Activated naive CD4-positive, alpha-beta T cell treated with anti-CD3 and anti-CD28 coated beads, Interleukin-2, amount 50 U/mL, for 72 hours (primary cell): ENCODE measurements at regions not wholly inside any gene's neighbourhood (a gene's known extent, or its start where the extent isn't known, plus 50 kb on each side); places are given as distances from the start of the nearest gene placed in this dataset.

Experiments
- ATAC-seq, 2 donors: fragments of 150-1000 bp; cut with Tn5 transposase; 2 replicates each; pipeline ENCODE4 v1.10.0; 2021; ENCODE audit warnings: mild to moderate bottlenecking in 2 of 2, moderate library complexity in 2 of 2
- DNase-seq, 2 donors: peaks; one replicate each; pipeline ENCODE4 v3.0.0; 2021 to 2022; ENCODE audit warnings: low spot score in 2 of 2
- H3K27ac Mint-ChIP-seq, 2 donors: one replicate each; pipeline ENCODE4 v1.8.0; 2022; ENCODE audit warnings: mild to moderate bottlenecking in 2 of 2, mixed read lengths in 2 of 2
- H3K36me3 Mint-ChIP-seq, 2 donors: one replicate each; pipeline ENCODE4 v1.8.0; 2022; ENCODE audit warnings: mixed read lengths in 2 of 2
- H3K9me3 Mint-ChIP-seq, 2 donors: one replicate each; pipeline ENCODE4 v1.8.0; 2022; ENCODE audit warnings: mixed read lengths in 2 of 2

- Mint-ChIP-seq H3K36me3 (peaks cover 34 to 46% of the 10 kb centered on the region in 2 donors), H3K9me3 (peaks cover 21 to 30% of the 10 kb centered on the region in 2 donors)
- ATAC-seq: no peak
Measured at GRCh38 chr9:61673247-61673646, 483.4 kb downstream of the SPATA31A7 start.

GRCh38 chr9:61673664-61674381 is 484.0 kb downstream of the SPATA31A7 start:
- Mint-ChIP-seq H3K36me3 (peaks cover 34 to 46% of the 10 kb centered on the region in 2 donors), H3K27ac (no peak overlapping the region), H3K9me3 (peaks cover 21 to 29% of the 10 kb centered on the region in 2 donors)
- ATAC-seq (no peak), DNase-seq (peak in 1 of 2 donors; percentile 37)

More at GRCh38 chr9:61673247-61673646, 483.4 kb downstream of the SPATA31A7 start:
- peak in 1 of 2 donors; percentile 9 for DNase-seq
- H3K27ac Mint-ChIP-seq: no peak overlapping the region

GRCh38 chr9:61674465-61674864 is 484.6 kb downstream of the SPATA31A7 start:
- ATAC-seq (no peak), DNase-seq (no peak)
- Mint-ChIP-seq H3K36me3 (peaks cover 28 to 42% of the 10 kb centered on the region in 2 donors), H3K9me3 (peaks cover 17 to 26% of the 10 kb centered on the region in 2 donors), H3K27ac (no peak overlapping the region)

- H3K36me3 Mint-ChIP-seq: peaks cover 24 to 42% of the 10 kb centered on the region in 2 donors
- no peak overlapping the region for H3K27ac Mint-ChIP-seq
- peaks cover 14 to 23% of the 10 kb centered on the region in 2 donors for H3K9me3 Mint-ChIP-seq
- no peak for ATAC-seq
- no peak for DNase-seq
Measured at GRCh38 chr9:61674882-61675281, 485.0 kb downstream of the SPATA31A7 start.
